ENCODE measurements at regions not wholly inside any gene's neighbourhood (a gene's known extent, or its start where the extent isn't known, plus 50 kb on each side); places are given as distances from the start of the nearest gene placed in this dataset.

DNA sequence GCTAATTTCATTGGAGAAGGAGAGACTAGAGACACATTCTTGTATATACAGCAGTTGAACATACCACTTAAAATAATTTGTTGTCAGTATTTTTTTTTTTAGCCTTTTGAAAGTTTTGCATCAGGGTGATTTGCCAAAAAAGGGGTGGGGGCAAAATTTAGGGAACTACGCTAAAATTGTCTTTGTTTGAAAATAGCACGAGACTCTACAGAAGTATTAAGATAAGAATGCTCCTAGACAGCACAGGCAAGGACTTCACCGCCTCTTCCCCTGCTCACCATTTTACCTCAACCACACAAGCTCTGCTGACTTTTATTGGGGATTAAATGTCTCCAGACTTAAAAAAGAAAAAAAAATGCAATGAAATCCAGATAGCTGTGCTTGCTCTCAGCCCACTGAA lies 236.1 kb upstream of the USP25 start:
- DNase-seq, result no peak

DNA sequence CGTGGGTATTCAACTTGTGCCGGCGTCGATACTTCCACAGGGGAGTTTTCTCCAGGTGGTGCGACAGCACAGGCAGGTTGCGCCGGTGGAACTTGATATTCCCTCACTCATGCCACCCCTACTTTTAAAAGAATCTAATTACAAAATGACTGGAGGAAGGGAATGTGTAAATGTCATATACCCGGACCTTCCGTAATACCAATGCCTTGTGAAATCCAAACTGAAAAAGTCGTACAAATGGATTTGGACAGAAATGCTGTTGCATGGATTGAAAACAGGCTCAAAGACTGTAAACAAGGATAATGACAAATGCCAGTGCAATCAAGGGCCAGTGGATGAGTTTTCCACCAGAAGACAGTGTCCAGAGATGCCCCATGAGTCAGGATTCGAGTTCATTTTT lies 235.3 kb upstream of the USP25 start:
- DNase-seq, result no peak

DNA sequence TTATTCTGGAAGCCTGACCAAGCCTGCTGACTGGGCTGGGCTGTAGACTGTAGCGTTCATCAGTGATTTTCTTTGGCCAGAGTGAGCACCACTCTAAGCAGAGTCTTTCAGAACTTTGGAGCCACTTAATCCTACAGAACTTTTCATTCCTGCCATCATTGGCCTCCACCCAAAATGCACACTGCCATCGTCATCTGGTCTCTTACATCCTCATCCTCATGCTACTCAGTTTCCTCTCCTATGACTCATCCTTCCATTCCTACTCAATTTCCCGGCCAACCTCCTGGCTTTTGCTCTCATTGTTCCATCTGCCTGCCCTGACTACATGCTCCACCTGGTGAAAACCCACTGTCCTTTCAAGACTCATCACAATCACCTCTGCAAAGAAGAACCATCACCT lies 233.8 kb upstream of the USP25 start:
- DNase-seq, result no peak

DNA sequence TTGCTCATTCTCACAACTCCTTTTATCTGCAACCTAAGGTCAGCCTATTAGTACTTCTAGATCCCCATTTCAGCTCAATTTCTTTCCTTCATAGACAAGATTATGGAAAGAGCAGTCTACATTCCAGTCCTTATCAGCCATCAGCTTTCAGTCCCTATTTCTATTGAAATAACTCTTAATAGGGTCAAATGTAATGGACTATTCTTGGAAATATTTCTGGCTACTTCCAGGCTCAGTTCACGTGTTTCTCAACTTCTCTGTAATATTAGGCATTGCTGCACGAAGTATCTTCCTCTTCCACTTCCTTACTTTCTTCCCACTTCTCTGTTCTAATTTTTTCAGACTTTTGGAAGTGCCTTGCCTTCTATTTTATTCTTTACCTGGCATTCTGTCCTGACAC lies 232.9 kb upstream of the USP25 start:
- DNase-seq, result peak; percentile 25

DNA sequence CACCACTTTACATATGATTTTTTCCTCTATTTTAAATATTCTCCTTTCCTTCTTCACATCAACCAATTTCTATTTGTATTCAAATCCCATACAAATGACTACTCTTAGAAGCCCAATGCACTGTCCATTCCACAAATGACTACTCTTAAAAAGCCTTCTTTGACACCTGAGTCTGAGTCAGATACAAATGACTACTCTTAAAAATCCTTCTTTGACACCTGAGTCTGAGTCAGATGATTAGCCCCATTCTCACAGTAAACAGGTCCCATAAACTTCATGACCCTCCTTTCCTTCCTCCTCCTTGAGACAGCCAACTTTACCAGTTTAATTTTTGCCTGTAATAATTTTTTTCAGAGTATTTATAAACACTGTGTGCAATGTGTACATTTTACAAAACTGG lies 231.3 kb upstream of the USP25 start:
- DNase-seq, result no peak

DNA sequence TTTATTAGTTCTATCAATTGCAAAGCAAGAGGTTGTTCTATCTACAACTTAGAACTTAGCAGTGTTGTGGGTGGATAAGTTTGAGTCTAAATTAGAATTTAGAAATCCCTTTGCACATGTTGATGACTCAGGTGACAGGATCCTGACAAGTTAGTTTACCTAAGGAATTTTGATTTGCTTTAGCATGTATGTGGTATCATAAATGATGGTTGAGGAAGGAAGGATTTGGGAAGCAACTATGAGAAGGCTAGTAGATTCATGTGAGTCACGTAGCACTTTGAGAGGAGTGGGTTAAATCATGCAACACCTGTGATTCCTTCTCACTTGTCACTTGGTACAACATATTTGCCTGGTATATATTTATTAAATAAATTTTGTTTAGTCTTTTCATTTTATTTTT lies 223.7 kb upstream of the USP25 start:
- DNase-seq, result no peak

DNA sequence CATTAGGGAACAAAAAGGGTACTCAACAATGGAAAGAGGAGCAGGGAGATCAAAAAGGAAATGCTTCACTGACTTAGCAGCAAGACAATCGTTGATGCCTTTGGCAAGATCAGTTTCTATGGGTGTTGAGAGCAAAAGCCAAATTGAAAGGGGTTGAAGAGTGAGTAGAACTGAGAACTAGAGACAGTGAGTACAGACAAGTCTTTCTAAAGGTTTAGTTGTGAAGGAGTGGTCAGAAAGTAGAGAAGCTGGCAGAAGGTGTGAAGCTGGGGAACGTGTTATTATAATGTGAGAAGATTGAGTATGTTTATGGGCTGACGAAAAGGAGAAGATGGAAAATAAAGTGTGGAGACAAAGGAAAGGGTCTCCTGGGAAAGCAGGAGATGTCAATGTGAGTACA lies 221.2 kb upstream of the USP25 start:
- DNase-seq, result no peak

DNA sequence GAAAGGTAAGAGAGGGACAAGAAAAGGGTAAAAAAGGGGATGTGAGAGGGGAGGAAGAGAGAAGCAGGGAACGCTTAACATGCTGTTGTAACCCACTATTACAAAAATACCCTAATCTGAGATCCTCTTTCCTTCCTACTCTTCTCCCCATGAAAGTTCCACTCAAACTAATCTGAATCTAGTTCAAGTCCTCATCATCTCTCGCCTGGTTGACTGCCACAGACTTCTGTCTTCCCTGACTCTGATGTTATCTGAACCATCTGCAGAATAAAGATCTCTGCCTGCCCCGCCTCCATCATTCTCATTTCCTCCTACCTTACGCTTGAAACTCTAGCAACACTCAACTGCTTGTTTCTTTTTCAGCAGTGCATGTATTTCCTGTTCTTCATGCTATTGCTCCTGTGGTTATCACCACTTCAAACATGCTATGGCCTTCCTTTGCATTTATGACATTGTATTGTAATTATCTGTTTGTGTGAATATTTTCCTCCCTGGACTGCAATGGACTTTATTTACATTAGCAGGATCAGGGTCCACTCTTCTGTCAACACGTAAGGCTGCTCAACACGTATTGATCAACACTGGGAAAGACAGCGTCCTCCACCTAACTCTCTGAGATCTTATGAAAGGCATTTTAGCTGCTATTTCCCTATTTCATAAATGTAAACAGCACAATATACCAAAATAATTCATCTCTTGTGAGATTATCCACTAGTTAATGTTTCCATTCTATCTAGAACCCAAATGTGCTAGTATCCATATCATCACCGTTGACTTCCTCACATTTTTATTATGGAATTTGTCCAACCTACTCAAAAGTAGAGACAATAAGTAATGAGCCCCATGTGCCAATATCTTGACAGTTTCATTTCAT lies 215.5 kb upstream of the USP25 start:
- peak; percentile 27 for DNase-seq

DNA sequence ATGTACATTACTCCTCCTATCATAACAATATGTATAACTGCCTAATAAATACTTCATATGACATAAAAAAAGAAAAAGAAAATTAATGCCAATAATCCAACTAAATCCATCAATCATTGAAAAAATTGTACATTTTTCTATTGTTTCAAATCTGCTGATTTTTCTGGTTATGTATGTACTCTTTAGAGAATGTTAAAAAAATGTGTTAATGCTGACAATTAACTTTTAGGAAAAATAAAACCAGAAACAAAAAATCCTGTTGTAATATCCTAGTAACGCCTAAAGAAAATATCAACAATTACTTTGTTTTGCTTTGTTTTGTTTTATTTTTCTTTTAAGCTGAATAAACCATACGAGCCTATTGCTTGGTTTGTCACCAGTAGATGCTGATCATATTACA lies 213.9 kb upstream of the USP25 start:
- no peak for DNase-seq

DNA sequence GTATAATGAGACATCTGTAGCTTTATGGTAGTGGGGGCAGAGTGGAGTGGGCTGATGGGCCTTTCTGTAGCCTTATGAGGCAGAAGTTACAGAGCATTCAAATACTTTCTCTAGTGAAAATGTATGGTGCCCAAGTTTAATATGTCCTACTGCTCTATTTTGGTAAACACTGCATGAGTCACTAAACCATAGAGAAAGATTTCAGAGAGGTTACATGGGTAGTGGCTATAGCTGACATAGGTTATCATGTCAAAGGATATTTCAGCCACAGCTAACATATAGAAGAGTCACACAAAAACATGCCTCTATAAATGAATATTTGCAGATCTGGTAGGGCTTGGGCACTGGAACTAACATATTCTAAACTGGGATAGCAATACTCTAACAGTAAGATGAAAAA lies 212.4 kb upstream of the USP25 start:
- DNase-seq, result no peak

DNA sequence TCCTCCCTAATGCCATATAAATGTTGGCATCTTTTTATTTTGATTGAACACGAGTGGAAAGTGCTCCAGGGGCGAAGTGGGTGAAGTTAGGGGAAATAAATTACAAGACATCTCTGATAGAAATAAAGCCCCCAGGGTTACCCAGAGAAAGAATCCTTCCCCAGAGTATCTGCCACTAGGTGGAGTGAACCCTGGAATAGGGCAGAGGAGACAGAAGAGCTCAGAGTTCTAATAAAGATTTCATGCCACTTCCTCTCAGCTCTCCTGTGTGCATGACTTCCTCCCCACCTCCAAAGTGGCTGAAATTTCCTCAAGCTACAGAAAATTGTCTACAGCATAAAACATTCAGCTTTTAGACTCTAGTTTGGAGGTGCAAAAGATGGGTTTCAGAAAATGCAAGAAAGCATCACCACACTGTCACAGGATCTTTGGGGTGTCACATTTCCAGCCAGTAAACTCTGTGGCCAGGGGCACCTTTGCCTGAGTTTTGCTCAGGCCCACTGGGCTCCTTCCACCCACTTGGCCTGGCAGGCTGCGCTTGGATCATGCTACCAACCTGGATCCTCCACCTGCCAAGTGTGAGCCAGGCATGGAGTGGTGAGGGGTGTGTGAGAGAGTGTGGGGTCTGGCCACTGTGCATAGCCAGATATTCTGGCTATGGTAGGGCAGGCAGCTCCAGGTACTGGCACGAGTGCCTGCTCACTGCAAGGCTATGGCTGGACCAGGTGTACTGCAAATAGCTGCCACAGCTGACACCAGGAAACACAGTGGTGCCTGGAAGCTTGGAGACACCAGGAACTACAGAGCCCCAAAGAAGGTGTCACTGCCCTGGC lies 208.8 kb upstream of the USP25 start:
- no peak for DNase-seq

DNA sequence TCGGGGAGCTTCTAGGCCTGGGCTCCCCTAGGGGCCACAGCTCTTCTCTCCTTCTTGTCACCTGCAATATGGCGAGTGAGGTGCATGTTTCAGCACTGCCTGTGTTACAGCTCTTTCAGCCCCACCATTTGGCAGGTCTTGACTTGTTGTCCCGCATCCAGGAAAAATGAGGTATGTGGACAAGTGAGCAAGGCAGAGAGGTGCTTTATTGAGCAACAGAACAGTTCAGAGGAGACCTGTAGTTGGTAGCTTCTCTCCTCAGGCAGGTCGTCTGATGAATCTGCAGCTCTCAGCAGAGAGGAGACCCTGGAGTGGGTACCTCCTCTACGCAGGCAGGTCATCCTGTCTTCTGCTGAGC lies 208.2 kb upstream of the USP25 start:
- no peak for DNase-seq

DNA sequence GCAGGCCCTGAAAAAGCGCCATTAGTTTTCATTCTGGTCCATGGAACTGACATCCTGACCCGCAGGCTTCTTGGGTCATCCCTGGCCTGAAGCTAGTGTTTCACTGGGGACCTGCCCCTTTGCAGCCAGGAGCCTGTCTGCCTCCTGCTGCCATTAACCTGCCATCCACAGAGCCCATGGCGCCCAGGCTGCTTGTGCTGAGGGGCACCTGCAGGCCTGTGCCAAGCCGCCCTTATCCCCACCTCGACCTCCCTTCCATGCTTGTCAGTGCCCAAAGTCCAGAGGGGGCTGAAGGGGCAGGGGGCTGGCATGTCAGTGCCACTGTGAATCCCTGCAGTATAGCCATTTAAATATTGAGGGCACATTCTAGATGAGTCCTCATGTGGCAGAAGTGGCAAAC lies 207.6 kb upstream of the USP25 start:
- no peak for DNase-seq

DNA sequence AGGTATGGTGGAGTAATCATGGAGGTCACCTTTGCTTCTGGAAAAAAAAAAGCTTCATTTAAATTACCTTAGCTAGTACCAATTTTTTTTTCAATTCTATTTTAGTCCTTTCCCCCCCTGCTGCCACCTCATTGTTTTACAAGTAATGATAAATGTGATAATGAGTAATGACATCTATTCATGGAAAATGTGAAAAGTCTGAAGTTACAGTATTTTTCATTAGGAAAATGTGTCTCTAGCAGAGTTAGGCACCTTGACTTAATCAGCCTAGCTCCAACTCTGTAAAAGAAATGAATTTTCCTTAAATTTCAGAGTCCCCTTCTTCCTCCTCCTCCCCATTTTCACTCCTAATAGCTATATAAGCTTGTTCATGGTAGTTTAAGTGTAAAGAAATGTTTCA lies 204.9 kb upstream of the USP25 start:
- DNase-seq, result no peak

DNA sequence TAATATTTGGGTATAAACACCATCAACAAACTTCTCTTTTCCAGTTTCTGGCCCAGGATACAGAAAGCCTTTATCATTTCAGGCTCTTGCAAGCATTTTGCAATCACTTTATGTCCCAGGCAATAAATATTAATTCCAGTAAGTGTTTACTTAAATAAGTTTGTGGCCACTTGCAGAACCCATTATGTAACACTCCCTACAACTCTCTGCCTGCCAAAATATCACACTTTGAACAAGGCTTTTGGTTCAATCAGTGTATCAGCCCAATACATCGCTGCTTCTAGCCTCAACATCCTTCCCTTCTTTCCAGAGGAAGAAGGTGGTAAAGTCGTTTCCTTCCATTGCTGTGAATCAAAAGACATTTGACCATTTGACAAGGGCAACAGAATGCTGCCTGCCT lies 203.0 kb upstream of the USP25 start:
- no peak for DNase-seq

DNA sequence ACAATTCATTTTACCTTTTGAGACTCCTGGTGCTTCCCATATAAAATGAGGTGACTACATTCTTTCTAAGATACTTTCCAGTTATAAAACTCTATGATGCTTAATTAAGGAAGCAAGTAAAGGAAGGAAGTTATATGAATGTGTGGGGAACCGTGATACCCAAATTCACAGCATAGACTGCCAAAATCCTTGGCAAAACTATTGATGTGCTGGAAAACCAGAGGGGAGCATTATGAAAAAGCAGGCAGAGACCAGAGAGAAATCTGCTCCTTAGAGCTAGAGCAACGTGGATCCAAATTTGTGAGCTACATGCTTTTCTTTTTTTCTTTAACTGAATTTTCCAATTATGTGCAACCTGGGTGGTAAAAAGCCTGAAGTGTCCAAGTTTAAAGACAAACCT lies 201.4 kb upstream of the USP25 start:
- DNase-seq, result no peak

DNA sequence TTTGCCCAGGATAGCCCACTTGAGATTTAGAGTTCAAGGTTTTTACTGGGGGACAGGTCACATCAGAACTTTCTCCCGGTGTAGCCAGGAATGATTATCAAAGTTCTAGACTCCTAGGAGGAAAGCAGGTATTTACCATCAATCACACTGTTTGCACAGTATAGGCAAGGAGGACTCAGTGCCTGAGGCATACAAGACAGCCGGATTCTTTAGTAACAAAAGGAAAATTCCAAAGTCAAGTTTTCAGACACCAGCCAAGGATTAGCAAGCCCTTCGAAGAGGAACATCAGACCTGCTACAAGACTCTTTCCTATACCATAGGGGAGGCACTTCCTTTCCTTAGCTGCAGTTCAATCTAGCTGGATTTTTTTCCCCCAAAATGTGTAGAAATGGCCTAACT lies 197.8 kb upstream of the USP25 start:
- DNase-seq, result no peak

DNA sequence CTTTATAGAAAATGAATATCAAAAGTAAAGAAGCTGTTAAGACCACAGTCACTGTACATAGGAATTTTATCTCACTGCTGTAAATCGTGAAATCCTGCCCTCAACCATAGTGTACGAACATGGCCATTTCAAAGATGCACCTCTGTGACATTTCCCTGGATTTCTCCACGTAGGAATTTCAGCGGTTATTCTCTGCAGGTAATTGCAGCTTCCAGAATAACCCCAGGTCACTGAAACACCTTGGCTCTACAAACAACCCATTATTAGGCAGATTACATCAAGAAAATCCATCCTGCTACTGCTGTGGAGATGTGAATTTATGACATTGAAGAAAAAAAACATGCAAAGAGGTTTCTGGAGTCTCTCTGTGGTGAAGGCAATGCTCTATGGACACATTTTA lies 196.2 kb upstream of the USP25 start:
- DNase-seq, result no peak

DNA sequence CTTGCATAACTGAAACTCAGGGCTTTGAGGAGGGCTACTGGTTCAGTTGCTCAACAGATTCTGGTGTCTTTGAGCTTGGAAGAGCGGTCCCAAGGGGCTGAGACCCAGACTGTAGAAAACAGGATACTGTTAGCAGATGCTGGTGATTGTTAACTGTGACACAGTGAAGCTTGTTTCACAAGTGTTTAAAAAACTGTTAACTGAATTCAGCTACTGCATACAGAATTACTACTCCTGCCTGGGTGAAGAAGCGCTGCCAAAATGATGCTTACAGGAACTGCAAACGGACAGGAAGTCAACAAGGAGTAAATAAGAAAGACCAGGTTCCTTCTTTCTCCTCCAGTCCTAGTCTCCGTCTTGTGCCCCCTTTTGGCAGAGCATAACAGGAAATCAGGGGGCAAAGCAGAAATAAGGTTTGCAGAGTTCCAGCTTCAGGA lies 195.3 kb upstream of the USP25 start:
- peak; percentile 4 for DNase-seq

DNA sequence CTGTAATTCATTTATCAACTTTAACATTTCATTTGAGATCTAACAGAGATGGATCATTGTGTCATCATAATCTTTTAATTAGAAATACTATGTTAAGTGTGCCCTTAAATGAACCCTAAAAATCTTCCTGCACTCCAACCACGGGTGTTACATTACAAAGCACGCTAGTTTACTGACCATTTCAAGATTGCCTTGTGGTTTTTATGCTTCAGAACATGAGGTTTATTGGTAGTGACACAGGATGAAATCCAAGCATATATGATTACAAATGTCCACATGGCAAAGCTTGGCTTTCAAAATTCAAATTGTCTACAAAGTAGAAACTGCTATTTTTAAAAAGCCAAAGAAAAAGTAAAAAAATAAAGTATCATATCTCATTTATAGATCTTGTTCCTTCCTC lies 190.4 kb upstream of the USP25 start:
- no peak for DNase-seq

DNA sequence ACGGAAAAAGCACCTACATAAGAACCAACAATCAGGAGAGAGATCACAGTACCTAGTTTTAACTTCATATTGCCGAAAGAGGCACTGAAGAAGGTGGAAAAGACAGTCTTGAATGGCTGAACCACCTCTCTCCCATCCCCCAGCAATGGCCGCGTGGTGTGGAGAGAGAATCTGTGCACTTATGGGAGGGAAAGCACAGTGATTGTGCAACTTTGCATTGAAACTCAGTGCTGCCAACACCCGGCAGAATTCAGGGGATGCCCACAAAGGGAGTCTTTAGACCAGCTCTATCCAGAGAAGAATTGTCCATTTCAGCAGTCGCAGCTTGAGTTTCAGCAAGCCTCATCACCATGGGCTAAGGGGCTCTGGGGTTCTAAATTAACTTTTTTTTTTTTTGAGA lies 186.3 kb upstream of the USP25 start:
- no peak for DNase-seq

DNA sequence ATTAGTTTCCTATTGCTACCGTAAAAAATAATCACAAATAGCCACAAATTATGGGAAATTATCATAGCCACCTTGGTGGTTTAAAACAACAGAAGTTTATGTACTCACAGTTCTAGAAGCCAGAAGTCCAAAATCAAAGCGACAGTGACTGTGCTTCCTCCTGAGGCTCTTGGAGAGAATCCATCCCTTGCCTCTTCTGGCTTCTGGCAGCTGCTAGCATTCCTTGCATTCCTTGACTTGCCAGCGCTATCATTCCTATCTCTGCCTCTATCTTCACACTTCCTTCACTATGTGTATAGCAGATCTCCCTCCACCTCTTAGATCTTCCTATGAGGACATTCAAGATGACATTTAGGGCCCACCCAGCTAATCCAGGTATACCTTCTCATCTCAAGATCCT lies 180.1 kb upstream of the USP25 start:
- DNase-seq, result no peak

DNA sequence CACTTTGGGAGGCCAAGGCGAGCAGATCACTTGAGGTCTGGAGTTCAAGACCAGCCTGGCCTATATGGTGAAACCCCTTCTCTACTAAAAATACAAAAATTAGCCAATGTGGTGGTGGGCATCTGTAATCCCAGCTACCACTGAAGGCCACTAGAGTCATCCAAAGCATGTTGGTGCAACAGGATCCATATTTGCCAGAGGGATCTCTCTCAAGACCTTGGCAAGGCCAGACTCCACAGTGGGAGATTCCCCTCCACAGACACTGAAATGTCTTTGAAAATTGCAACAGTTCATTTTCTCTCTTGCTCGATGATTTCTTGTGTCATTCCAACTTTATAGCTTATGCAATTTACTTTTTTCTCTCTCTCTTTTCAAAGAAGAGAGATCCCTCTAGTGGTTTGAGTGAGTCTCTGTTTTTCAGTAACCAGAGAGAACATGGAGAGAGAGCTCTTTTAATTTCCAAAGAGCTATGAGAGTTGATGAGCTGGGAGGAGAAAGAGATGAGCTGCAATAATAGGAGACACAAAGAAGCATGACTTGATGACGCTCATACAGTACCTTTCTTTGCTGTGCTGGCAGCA lies 176.8 kb upstream of the USP25 start:
- peak; percentile 16 for DNase-seq

DNA sequence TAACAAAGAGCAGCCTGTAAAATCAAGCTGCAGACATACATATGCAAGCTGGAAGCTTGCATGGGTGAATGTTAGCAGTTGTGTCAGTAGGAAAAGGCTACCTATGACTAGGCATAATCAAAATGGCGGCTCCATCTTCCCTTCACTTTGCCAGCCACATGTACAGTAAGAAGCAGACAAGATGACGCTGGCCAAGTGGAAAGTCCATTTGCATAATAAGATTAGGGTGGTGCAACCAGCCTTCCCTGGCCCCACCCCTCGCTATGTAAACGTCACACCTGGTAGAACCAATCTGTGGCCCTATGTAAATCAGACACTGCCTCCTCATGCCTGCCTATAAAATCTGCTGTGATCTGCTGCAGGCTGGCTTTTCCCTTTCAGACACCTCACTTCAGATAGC lies 171.9 kb upstream of the USP25 start:
- DNase-seq, result no peak

All from suppressor macrophage treated with lipopolysaccharide for 4 hours (primary cell).